ENCODE measurements at regions not wholly inside any gene's neighbourhood (a gene's known extent, or its start where the extent isn't known, plus 50 kb on each side); places are given as distances from the start of the nearest gene placed in this dataset.

DNA sequence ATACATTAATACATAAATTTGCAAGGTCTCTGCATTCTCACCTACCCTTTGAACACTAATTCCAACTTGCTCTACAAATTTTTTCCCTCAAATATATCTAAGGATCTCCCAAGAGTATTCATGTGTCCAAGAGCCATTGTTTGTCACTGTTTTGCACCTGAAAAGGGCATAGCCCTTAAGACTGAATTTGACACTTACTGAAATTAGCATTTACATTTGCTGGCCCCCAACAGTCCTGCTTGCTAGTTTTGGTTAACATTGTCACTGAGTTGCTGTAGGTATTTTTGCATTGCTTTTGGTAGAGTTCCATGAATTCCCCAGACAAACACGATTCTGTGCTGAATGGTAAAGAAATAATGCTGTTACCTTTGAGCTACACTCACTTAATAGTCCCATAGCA lies 57.3 kb downstream of the KCNA4 start:
- DNase-seq, result no peak

- DNase-seq, result no peak
These were observed 59.4 kb downstream of the KCNA4 start for GRCh38 chr11:29957431-29957830.

- no peak for DNase-seq
These were observed 60.7 kb downstream of the KCNA4 start for GRCh38 chr11:29956076-29956556.

DNA sequence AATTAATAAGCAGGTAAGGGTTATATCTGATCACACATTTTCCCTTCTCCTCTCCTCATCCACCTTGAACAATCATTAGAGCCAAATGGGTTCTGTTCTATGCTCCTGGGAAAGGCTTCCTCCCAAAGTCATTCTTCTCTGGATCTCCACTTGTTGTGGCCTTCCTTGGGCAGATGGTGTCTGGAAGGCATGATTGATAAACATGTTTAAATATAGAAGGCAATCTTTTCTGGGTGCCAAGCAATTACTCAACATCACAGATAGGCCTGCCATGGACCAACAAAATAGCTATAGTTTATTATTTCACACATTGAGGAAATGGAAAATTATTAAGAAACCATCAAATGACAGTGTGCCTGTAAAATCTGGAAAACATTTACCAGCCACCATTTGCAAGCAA lies 73.5 kb downstream of the KCNA4 start:
- DNase-seq, result no peak

GRCh38 chr11:29937526-29937925 lies 79.3 kb downstream of the KCNA4 start:
- DNase-seq, result no peak

- no peak for DNase-seq
These were observed 82.7 kb downstream of the KCNA4 start for GRCh38 chr11:29934115-29934638.

DNA sequence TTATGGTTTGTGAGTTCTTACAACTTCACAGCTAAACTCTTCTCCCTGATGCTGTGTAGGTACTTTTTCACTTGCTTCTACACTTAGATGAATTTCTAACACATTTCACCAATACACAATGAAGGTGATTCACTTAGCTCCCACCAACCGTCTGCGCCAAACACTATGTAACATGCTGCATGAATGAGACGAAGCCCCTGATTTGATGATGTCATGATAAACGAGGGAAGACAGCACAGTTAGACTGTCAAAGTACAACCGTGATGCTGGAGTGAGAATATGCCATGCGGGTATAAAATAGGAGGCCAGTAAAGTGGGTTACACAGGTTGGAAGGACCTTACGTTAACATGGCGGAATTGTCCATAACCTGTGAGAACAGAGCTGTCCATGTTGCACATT lies 100.8 kb downstream of the KCNA4 start:
- no peak for DNase-seq

GRCh38 chr11:29914203-29914930 lies 102.5 kb downstream of the KCNA4 start:
- DNase-seq, result no peak

- DNase-seq, result no peak
These were observed 103.5 kb downstream of the KCNA4 start for GRCh38 chr11:29913352-29913751.

DNA sequence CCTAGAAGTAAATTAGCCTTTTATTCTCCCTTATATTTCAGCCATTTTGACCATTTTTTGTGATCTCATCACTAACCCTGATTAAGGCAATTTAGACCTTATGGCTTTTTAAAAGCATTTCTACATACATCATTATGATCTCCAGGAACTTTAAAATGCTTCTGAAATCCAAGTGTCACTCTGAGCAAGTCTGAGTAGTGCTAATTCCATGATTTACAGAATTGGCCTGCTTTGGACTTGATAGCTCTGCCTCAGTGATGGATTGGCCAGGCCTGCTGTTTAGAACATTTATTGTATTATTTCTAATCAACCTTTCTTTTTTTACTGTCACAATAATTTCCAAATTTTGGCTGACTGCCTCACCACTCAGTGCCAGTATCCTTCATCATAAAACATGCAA lies 116.4 kb downstream of the KCNA4 start:
- no peak for DNase-seq

- DNase-seq, result no peak
These were observed 137.3 kb downstream of the KCNA4 start for GRCh38 chr11:29879560-29879959.

- DNase-seq, result no peak
These were observed 140.6 kb downstream of the KCNA4 start for GRCh38 chr11:29876192-29876591.

DNA sequence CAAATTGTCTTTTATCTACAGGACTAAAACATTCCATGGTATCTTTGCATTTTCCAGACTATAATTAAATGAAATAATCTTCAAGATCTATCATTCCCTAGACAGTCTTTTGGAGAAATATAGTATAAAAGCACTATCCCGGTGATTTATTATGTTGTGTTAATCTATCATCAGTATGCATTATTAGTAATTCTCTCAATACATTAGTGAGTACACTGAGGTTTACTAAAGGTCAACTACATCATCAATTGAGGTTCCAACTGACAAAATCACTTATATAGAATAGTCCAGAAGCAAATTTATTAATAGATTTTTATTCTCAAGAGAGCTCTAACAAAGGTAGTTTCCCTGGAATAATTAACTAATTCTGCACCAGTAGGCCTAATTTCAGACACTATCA lies 169.6 kb downstream of the KCNA4 start:
- DNase-seq, result no peak

- no peak for DNase-seq
These were observed 172.0 kb downstream of the KCNA4 start for GRCh38 chr11:29844701-29845379.

DNA sequence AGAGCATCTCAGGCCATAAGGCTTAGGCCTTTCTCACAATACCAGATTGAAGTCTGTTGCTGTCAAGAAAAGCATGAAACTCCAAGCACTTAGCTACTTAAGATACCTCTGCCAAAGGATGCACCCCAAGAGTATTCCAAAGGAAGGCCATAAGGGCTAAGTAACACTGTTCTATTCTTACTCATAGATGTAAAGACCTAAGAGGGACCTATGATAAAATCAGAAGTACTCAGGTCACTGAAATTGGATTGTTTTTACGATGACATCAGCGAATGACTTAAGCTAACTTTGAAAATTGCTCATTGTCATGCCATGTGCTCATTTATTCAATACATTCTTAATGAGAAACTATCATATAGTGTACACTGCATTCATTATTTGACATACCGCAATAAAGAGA lies 172.8 kb downstream of the KCNA4 start:
- DNase-seq, result no peak

- no peak for DNase-seq
These were observed 174.8 kb downstream of the KCNA4 start for GRCh38 chr11:29842061-29842460.

DNA sequence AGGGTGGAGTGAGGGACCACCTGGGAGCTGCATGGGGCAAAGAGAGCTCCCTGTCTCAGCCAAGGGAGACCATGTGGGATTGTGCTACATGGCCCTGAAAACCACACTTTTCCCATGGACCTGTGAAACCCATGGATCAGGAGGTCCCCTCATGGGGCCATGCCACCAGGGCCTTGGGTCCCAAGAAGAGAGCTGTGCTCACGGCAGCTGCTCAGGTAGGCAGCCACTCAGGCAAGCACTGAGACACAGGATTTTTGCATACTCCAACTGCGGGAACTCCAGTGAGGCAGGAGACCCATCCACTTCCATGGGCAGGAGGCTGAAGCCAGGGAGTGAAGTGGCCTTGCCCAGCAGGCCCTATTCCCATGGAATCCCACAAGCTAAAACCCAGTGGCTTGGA lies 190.0 kb downstream of the KCNA4 start:
- DNase-seq, result no peak

DNA sequence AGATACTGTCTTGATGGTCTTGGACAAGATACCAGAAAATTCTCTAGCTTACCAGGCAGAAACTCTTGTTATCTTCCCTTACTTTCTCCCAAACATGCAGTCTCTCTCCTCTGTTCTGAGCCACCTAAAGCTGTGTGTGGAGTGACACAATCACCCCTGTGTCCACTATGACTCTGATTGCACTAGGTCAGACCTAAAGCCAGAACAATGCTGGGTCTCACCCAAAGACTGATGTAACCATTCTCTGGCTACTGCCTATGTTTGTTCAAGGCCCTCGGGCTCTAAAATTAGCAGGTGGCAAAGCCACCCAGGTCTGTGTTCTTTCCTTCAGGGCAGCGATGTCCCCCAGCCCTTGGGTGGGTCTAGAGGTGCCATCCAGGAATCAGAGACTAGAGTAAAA lies 200.5 kb downstream of the KCNA4 start:
- DNase-seq, result no peak

DNA sequence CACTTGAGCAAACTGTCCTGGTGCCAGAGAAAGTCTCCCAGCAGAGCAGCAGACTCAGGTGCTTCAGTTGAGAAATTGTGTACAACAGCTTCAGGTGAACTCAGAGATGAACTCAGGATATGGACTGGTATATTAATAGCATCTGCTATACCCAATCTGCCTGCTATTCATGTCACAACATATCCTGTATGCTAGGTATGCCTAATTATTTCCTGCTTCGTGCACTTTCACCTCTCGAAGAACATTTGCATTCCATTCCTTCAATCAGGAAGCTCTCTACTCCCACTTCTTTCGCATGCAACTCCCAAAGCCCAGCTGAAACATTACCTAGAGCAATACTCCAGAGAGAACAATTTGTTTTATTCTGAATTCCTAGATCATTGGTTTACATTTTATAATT lies 207.7 kb downstream of the KCNA4 start:
- DNase-seq, result no peak

GRCh38 chr11:29802522-29802921 lies 214.3 kb downstream of the KCNA4 start:
- DNase-seq, result no peak

- no peak for DNase-seq
These were observed 215.3 kb downstream of the KCNA4 start for GRCh38 chr11:29801561-29801960.

DNA sequence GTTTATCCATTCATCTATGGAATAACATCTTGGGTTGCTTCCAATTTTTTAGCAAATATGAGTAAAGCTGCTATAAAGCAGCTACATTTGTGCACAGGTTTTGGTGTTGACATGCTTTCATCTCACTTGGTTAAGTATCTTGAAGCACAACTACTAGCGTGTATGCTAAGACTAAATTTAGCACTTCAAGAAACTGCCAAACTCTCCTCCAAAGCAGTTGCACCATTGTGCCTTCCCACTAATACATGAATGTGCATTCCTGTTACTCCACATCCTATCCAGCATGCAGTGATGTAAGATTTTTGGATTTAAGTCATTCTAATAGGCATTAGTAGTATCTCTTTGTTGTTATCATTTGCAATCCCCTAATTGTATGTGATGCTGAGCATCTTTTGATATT lies 230.7 kb downstream of the KCNA4 start:
- no peak for DNase-seq

DNA sequence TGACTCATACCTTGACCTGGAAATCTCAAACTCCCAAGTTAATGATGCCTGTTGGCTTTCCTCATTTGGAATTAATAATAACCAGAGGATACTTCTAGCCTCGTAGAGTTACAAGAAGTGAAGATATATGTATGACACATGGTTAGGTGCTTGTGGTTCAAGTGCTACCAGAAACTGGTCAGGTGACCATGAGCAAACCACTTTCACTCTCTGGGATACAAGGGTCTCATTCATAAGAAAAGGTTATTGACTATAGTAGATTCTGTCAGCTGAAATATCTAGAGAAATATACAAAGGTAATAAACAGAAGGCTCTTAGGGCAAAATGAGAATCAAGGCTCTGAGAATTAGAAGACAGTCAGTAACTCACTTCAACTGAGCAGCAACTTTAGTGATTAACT lies 233.3 kb downstream of the KCNA4 start:
- DNase-seq, result no peak

- DNase-seq, result peak; percentile 22
These were observed 234.4 kb downstream of the KCNA4 start for GRCh38 chr11:29782447-29782846.

Data from occipital lobe (tissue), 1 donor.